ENCODE measurements at regions not wholly inside any gene's neighbourhood (a gene's known extent, or its start where the extent isn't known, plus 50 kb on each side); places are given as distances from the start of the nearest gene placed in this dataset.

- intact Hi-C loops (cut with DNase I) = no loop called here
- peak in 8 of 10 donors; percentile 26 to 94 (median 58) for DNase-seq
These were observed 792.0 kb downstream of the TYW1 start for GRCh38 chr7:67788669-67789068.

GRCh38 chr7:67791918-67792317 is 795.3 kb downstream of the TYW1 start:
- intact Hi-C loops (cut with DNase I) = no loop called here

GRCh38 chr7:67794544-67794943 is 797.9 kb downstream of the TYW1 start:
- intact Hi-C loops (cut with DNase I) = no loop called here
- no peak for DNase-seq

More at GRCh38 chr7:67791918-67792317, 795.3 kb downstream of the TYW1 start:
- DNase-seq = no peak

GRCh38 chr7:67803789-67804188 is 807.2 kb downstream of the TYW1 start:
- intact Hi-C loops (cut with DNase I) = no loop called here
- DNase-seq = no peak

- DNase-seq = no peak
- intact Hi-C loops (cut with DNase I) = no loop called here
These were observed 809.4 kb downstream of the TYW1 start for GRCh38 chr7:67805921-67806471.

GRCh38 chr7:67807826-67808225 is 811.2 kb downstream of the TYW1 start:
- intact Hi-C loops (cut with DNase I) = no loop called here
- DNase-seq = no peak

GRCh38 chr7:67809586-67809985 is 813.0 kb downstream of the TYW1 start:
- DNase-seq = peak in 1 of 10 donors; percentile 83
- intact Hi-C loops (cut with DNase I) = no loop called here

- DNase-seq = no peak
- intact Hi-C loops (cut with DNase I) = no loop called here
These were observed 817.1 kb downstream of the TYW1 start for GRCh38 chr7:67813621-67814292.

GRCh38 chr7:67817481-67817880 is 820.8 kb downstream of the TYW1 start:
- intact Hi-C loops (cut with DNase I) = no loop called here
- DNase-seq = no peak

GRCh38 chr7:67821116-67821515 is 824.5 kb downstream of the TYW1 start:
- peak in 7 of 10 donors; percentile 38 to 89 (median 56) for DNase-seq
- intact Hi-C loops (cut with DNase I) = no loop called here

GRCh38 chr7:67823345-67823744 is 826.7 kb downstream of the TYW1 start:
- intact Hi-C loops (cut with DNase I) = no loop called here
- no peak for DNase-seq

- intact Hi-C loops (cut with DNase I) = no loop called here
- no peak for DNase-seq
These were observed 828.7 kb downstream of the TYW1 start for GRCh38 chr7:67825356-67825755.

- intact Hi-C loops (cut with DNase I) = no loop called here
- no peak for DNase-seq
These were observed 845.3 kb downstream of the TYW1 start for GRCh38 chr7:67841896-67842295.

GRCh38 chr7:67842571-67842970 is 845.9 kb downstream of the TYW1 start:
- DNase-seq = no peak

GRCh38 chr7:67843001-67843565 is 846.5 kb downstream of the TYW1 start:
- intact Hi-C loops (cut with DNase I) = no loop called here
- no peak for DNase-seq

More at GRCh38 chr7:67842571-67842970, 845.9 kb downstream of the TYW1 start:
- intact Hi-C loops (cut with DNase I) = no loop called here

GRCh38 chr7:67843615-67844014 is 847.0 kb downstream of the TYW1 start:
- no peak for DNase-seq
- intact Hi-C loops (cut with DNase I) = no loop called here

- DNase-seq = no peak
- intact Hi-C loops (cut with DNase I) = no loop called here
These were observed 850.6 kb downstream of the TYW1 start for GRCh38 chr7:67847092-67847787.

GRCh38 chr7:67854221-67855178 is 857.9 kb downstream of the TYW1 start:
- DNase-seq = peak in 6 of 10 donors; percentile 40 to 93 (median 62)
- intact Hi-C loops (cut with DNase I) = no loop called here

- intact Hi-C loops (cut with DNase I) = no loop called here
These were observed 858.7 kb downstream of the TYW1 start for GRCh38 chr7:67855322-67855721.

GRCh38 chr7:67856046-67856445 is 859.4 kb downstream of the TYW1 start:
- intact Hi-C loops (cut with DNase I) = no loop called here
- no peak for DNase-seq

More at GRCh38 chr7:67855322-67855721, 858.7 kb downstream of the TYW1 start:
- no peak for DNase-seq
